ENCODE measurements at regions not wholly inside any gene's neighbourhood (a gene's known extent, or its start where the extent isn't known, plus 50 kb on each side); places are given as distances from the start of the nearest gene placed in this dataset.
"Not testable (repeated sequence)": the region's sequence is repeated elsewhere in the genome, so short reads cannot be mapped to it uniquely, and the experiment has no call there.

DNA sequence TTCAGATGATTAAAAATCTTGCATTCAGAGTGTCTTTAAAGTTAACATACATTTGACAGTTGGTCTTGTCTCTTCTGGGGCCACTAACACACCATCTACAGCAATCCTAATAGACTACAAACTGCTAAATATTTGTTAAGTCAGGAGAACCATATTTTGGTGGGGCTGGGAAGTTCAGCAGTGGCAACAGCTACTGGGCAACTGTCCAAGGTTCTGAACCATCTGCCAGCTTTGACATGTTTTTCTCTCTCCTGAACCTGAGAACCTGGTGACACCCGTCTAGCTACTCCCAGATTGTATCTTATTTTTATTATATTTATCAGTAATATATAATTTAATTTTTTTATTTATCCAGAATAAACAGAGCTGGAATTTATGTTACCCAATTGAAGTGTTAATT, 199.0 kb upstream of the DPYD start:
- no peak for DNase-seq (ENCODE audit: low spot score)

- no peak for DNase-seq (ENCODE audit: low spot score)
Observed at GRCh38 chr1:98113811-98114210, 193.0 kb upstream of the DPYD start.

GRCh38 chr1:98112626-98113025, 191.8 kb upstream of the DPYD start:
- DNase-seq (ENCODE audit: low spot score): no peak

- no peak for DNase-seq (ENCODE audit: low spot score)
Observed at GRCh38 chr1:98110674-98111073, 189.8 kb upstream of the DPYD start.

DNA sequence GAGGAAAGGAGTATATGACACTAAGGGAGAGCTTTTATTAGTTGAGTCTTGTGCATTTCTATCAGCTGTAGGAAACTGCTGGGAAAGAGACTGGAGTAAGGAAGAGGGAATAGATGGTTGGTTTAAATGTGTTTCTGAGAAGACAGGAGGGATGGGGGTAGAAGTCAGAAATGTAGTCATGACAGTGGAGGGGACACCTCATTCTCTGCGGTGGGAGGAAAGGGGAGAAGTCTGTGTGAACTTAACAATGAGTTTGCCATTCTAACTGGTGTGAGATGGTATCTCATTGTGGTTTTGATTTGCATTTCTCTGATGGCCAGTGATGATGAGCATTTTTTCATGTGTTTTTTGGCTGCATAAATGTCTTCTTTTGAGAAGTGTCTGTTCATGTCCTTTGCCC, 187.5 kb upstream of the DPYD start:
- not testable (repeated sequence) for DNase-seq (ENCODE audit: low spot score)

DNA sequence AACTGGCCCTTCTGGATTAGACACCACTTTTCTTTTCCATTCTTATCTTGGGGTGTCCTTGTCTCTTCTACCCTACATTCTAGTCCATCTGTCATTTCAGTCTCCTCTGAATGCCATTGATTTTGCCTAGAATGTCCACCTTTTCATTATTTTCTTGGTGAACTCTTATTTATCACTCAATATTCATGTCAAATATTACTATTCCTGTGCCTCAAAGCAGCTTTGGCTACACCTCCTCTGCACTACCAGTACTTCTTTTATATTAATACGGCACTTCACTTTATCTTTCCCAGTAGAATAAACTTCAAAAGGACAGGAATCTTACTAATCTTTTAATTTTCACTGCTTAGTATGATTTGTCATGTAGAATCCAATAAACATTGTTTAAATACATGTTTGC, 186.4 kb upstream of the DPYD start:
- DNase-seq (ENCODE audit: low spot score): no peak

DNA sequence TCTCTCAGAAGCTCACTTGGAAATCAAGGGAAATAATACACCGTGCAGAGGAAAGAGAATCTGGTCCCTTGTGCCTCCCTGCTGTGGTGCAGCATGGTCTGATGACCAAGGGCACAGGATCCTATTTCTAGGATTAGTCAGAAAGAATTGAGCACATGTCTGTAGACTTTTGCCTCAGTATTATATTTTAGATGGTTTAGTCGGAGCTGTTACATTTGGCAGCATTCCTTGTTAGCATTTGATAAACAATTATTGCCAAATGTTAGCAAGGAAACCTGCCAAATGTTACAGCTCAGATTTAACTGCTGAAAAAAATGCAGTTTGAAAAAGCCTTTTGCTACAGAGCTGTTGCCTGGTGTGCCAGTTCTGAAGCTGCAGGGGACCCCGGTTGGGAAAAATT, 183.5 kb upstream of the DPYD start:
- no peak for DNase-seq (ENCODE audit: low spot score)

DNA sequence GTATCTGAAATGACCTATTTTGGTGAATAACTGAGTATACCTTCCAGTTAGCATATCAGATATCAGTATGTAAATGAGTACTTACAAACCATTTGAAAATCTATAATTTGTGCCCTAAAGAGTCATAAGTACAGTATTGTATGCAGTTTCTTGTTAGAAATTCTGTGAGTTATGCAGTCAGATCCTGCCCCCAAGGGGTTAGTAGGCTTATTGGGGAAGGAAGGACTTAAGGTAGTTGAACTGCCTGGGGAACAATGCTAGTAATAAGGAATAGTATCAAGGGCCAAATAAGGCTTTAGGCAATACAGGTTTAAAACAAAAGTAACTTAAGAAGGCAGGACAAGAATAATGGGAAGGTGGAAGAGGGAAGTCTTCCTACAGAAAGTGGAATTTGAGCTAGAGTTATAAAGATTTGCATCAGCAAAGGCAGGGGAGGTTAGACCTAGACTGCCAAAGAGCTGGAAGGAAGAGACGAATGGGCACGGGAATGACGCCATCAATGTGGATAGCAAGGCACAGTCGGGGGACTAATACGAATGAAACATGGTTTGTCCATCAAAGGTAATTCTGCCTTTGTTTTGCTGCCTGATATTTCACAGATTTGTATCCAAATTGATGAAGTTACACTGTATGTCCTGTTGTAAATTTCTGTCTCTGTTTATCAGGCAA, 182.9 kb upstream of the DPYD start:
- no peak for DNase-seq (ENCODE audit: low spot score)

- DNase-seq (ENCODE audit: low spot score): no peak
Observed at GRCh38 chr1:98102345-98103030, 181.7 kb upstream of the DPYD start.

DNA sequence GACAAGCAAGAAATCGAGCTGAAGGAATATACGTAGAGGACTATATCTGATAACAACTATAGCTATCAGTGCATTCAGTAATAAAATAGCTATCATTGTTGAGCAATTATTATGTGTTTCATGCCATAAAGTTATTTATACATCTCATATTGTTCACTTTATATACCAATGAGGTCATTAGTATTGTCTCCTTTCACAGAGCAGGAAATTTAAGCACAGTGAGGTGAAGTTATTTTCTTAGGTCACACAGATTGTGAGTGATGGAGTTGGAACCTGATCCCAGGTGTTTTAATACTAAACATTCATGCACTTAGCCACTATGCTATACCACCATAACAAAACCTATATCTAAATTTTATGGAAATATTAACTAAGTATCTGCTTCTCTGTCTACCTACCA, 180.5 kb upstream of the DPYD start:
- no peak for DNase-seq (ENCODE audit: low spot score)

- no peak for DNase-seq (ENCODE audit: low spot score)
Observed at GRCh38 chr1:98099501-98099900, 178.7 kb upstream of the DPYD start.

DNA sequence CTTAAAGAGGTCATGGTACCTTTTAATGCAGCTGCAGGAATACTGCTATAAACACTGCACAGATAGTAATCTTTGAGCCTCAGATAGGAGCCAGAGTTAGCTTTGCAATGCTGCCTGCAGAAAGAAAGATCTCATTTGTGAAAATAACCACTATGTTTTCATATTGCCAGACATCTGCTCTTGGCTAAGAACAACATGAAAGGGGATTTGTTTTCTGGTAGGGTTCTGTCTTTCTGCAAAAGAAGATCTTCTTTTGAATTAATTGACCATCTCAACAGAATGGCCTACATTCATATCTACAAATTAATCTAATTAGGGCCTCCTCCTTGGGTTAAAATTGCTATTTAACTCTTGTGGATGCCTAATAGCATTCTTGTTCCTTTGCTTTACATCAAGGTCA, 177.6 kb upstream of the DPYD start:
- DNase-seq (ENCODE audit: low spot score): no peak

DNA sequence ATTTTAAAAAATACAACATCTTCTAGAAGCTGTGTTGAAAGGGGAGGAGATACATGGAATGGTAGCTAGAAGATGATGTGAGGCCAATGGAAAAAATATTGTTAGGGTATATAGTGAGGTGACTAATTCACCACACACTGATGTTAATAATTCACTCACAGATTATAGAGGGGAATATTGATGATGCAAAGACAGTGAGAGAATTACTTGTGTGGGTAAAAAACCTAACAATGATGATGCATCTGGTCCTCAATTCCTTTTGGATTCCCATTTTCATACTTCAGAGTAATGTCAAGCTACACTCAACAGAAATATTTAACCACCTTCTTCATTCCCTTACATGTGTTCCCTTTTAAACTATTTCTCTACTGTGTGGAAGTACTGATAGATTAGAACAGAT, 169.5 kb upstream of the DPYD start:
- no peak for DNase-seq (ENCODE audit: low spot score)

DNA sequence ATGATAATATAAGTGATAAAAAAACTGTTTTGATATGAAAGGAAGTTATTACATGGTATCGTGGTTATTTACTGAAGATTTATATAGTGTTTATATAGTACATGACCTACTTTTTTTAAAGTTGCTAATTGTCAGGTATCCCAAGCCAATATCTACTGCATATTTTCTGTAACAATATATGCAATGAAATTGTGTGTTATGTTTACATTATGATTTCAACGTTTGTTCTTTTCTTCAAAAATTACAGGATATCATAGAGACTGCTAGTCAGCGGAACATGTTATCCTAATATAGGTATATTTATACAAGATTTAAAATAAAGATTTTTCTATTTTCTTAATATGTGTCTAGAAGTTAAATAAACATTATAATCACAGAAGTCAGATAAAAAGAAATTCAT, 167.5 kb upstream of the DPYD start:
- no peak for DNase-seq (ENCODE audit: low spot score)

GRCh38 chr1:98086796-98087441, 166.1 kb upstream of the DPYD start:
- DNase-seq (ENCODE audit: low spot score): no peak

DNA sequence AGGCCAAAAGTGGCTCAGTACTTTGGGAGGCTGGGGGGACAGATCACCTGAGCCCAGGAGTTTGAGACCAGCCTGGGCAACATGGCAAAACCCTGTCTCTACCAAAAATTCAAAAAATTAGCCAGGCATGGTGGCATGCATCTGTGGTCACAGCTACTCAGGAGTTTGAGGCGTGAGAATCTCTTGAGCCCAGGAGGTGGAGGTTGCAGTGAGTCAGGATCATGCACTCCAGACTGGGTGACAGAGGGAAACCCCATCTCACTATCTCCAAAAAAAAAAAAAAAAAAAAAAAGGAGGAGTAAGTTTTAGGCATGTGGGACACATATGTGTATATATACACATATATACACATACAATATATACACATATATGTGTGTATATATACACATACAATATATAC, 165.3 kb upstream of the DPYD start:
- no peak for DNase-seq (ENCODE audit: low spot score)

GRCh38 chr1:98084188-98084587, 163.4 kb upstream of the DPYD start:
- no peak for DNase-seq (ENCODE audit: low spot score)

GRCh38 chr1:98081944-98082343, 161.1 kb upstream of the DPYD start:
- no peak for DNase-seq (ENCODE audit: low spot score)

DNA sequence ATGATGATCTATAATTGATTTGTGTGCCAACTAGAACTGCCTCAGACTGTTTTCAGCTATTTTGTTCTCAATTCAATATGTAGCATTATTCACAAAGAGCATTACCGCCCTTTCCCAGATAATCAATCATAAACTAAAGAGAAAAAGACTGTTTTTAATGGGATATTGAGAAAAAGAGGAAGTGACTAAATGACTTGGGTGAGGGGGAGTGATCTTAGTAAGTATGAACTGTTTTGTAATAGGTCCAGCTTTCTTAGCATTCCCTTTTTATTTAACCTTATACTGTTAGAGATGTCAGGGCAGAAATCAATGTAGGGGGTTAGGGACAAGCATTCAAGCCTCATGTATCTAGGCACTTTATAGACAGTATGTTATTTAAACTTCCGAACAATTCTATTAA, 157.8 kb upstream of the DPYD start:
- no peak for DNase-seq (ENCODE audit: low spot score)

DNA sequence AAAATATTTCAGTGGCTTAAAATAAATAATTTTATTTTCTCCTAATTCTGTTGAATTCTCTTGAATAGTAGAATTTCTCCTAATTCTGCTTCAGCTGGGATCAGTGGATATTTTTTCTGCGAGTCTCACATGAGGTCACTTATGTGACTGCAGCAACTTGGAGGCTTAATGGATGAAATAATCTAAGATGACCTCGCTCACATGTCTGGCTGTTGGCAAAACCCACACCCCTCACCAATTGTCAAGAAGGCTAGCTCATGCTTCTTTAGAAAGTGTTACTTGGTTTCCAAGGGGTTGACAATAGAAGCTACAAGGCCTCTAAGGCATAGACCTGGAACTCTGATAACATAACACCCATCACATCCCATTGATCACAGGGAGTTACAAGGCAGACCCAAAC, 156.9 kb upstream of the DPYD start:
- DNase-seq (ENCODE audit: low spot score): no peak

- DNase-seq (ENCODE audit: low spot score): no peak
Observed at GRCh38 chr1:98075626-98076025, 154.8 kb upstream of the DPYD start.

- no peak for DNase-seq (ENCODE audit: low spot score)
Observed at GRCh38 chr1:98073823-98074222, 153.0 kb upstream of the DPYD start.

DNA sequence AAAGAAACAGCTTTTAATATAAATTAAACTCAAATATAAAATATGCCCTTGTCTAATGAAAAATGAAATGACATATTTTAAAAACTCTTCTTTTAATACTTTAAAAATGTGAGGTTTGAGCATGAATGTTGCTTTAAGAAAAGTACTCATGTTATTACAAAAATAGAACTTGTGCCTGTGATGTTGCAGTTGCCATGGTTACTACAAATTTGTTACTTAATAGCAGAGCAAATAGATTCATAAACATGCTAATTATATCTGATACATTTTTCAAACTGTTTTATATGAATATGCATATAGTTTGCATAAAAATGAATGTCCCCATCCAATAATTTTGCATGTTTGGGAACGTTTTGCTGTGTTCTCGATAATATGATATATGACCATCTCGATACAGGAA, 152.3 kb upstream of the DPYD start:
- no peak for DNase-seq (ENCODE audit: low spot score)
